ENCODE measurements at regions not wholly inside any gene's neighbourhood (a gene's known extent, or its start where the extent isn't known, plus 50 kb on each side); places are given as distances from the start of the nearest gene placed in this dataset.

DNA sequence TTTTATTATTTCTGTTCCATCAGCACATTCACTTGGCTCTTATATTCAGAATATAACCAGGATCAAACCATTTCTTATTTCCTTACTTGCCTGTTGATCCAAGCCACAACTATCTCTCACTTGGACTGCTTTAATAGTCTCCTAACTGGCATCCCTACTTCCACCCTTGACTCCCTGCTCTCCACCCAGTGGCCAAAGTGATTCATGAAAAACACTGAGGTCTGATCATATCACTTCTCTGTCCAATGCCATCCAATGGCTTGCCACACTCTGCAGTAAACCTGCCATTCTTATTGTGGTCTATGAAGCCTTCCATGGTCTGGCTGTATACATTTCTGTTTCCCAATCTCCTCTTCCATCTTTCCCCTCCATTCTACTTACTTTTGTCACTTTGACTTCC lies 576.1 kb downstream of the PDCD6IP start:
- TF ChIP-seq, protein P1, sequence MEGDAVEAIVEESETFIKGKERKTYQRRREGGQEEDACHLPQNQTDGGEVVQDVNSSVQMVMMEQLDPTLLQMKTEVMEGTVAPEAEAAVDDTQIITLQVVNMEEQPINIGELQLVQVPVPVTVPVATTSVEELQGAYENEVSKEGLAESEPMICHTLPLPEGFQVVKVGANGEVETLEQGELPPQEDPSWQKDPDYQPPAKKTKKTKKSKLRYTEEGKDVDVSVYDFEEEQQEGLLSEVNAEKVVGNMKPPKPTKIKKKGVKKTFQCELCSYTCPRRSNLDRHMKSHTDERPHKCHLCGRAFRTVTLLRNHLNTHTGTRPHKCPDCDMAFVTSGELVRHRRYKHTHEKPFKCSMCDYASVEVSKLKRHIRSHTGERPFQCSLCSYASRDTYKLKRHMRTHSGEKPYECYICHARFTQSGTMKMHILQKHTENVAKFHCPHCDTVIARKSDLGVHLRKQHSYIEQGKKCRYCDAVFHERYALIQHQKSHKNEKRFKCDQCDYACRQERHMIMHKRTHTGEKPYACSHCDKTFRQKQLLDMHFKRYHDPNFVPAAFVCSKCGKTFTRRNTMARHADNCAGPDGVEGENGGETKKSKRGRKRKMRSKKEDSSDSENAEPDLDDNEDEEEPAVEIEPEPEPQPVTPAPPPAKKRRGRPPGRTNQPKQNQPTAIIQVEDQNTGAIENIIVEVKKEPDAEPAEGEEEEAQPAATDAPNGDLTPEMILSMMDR (IDR thresholded peaks at IDR 0.05; ENCODE audit: unreplicated experiment): no peak
- no peaks in the 10 kb centered on the region for H3K36me3 Mint-ChIP-seq (ENCODE audit: insufficient read depth)
- no peaks in the 10 kb centered on the region for H3K4me1 Mint-ChIP-seq (ENCODE audit: low read depth)
- no peak for DNase-seq (ENCODE audit: low spot score, unreplicated experiment)
- peaks cover 24% of the 10 kb centered on the region for H3K27me3 Mint-ChIP-seq
- H3K9me3 Mint-ChIP-seq (ENCODE audit: low read depth): no peaks in the 10 kb centered on the region
- no peak overlapping the region for H3K27ac Mint-ChIP-seq
- no peak overlapping the region for H3K4me3 Mint-ChIP-seq (ENCODE audit: low read depth)

DNA sequence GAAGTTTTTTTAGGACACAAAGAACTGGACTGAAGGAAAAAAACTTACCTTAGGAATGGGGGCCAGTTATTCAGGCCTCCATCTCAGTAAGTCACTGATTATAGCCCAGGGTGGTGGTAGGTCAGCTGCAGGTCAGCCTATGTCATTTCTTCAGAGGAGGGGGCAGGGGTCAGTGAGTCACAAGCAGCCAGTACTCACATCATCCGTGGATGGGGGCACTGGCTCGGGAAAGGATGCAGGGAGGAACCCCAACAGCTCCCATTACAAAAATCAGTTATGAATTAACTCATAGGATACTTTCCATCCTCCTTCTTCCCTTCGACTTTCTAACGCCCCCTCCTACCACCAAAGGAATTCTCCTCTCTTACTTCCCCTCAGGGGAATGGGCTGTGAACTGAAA lies 578.3 kb downstream of the PDCD6IP start:
- no peak for DNase-seq (ENCODE audit: low spot score, unreplicated experiment)
- Mint-ChIP-seq H3K27ac (no peak overlapping the region), H3K4me3 (ENCODE audit: low read depth) (no peak overlapping the region), H3K27me3 (peaks cover 27% of the 10 kb centered on the region), H3K9me3 (ENCODE audit: low read depth) (no peaks in the 10 kb centered on the region), H3K4me1 (ENCODE audit: low read depth) (peaks cover 4% of the 10 kb centered on the region), H3K36me3 (ENCODE audit: insufficient read depth) (no peaks in the 10 kb centered on the region)
- TF ChIP-seq, protein P1 (IDR thresholded peaks at IDR 0.05; ENCODE audit: unreplicated experiment): no peak

DNA sequence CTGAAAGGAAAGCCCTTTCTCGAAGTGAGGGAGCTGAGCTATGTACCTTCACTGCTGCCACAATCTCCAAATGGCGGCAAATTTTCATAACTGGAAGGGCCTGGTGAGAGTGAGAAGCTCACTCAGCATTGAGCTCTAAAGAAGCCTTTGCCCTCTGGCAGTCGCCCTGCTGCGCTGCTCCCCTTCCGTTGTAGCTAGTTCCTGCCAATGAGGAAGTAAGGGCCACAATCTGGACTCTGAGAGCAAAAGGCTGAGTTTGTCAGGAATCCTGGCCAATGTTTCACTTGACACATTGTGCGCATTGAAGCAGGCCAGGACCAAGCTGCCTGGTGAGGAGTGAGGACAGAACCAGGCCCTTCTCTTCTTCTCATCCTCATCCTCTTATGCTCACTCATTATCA lies 579.5 kb downstream of the PDCD6IP start:
- Mint-ChIP-seq H3K27me3 (peaks cover 24% of the 10 kb centered on the region), H3K4me1 (ENCODE audit: low read depth) (peaks cover 15% of the 10 kb centered on the region), H3K4me3 (ENCODE audit: low read depth) (no peak overlapping the region), H3K9me3 (ENCODE audit: low read depth) (no peaks in the 10 kb centered on the region), H3K36me3 (ENCODE audit: insufficient read depth) (no peaks in the 10 kb centered on the region), H3K27ac (no peak overlapping the region)
- DNase-seq (ENCODE audit: low spot score, unreplicated experiment): no peak
- TF ChIP-seq, protein P1 (IDR thresholded peaks at IDR 0.05; ENCODE audit: unreplicated experiment): no peak

DNA sequence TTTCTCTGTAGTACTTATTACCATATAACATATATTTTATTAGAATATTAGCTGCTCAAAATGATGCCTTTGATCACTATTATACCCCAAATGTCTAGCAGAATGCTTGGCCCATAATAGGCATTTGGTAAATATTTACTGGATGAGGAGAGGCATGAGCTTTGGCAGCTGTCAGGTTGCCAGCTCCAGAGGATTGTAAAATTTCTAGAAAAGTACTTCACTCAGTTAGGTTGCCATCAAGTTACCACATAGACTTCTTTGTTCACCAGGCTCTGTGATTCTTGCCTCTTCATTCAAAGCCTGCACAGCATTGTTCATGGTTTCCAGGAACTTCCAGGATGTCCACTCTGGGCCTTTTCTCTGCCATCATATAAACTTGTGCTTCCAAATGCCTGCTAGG lies 582.8 kb downstream of the PDCD6IP start:
- Mint-ChIP-seq H3K4me3 (ENCODE audit: low read depth) (no peak overlapping the region), H3K27ac (no peak overlapping the region), H3K9me3 (ENCODE audit: low read depth) (no peaks in the 10 kb centered on the region), H3K4me1 (ENCODE audit: low read depth) (peaks cover 28% of the 10 kb centered on the region), H3K36me3 (ENCODE audit: insufficient read depth) (no peaks in the 10 kb centered on the region), H3K27me3 (peaks cover 13% of the 10 kb centered on the region)
- DNase-seq (ENCODE audit: low spot score, unreplicated experiment): no peak
- TF ChIP-seq, protein P1 (IDR thresholded peaks at IDR 0.05; ENCODE audit: unreplicated experiment): no peak

DNA sequence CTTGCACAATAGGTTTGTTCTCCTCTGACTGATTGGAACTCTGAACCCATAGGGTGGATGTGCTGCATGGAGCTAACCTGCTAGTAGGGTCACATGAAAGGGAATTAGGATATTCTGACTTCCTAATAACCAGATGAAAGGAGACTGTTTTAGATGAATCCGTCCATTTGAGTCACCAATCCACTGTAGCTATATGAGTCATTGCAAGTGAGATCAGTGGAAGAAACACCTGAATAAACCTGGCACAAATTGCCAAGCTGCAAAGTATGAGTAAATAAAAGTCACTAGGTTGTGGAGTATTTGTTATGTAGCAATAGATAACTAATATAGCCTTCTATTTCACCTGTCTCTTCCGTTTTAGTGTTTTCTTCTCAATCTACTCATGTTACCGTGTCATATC lies 584.4 kb downstream of the PDCD6IP start:
- Mint-ChIP-seq H3K27me3 (peaks cover 9% of the 10 kb centered on the region), H3K27ac (no peak overlapping the region), H3K9me3 (ENCODE audit: low read depth) (no peaks in the 10 kb centered on the region), H3K4me1 (ENCODE audit: low read depth) (peaks cover 36% of the 10 kb centered on the region), H3K36me3 (ENCODE audit: insufficient read depth) (no peaks in the 10 kb centered on the region), H3K4me3 (ENCODE audit: low read depth) (no peak overlapping the region)
- DNase-seq (ENCODE audit: low spot score, unreplicated experiment): no peak
- TF ChIP-seq, protein P1 (IDR thresholded peaks at IDR 0.05; ENCODE audit: unreplicated experiment): no peak
